GM19438 (cell line): ENCODE measurements at regions not wholly inside any gene's neighbourhood (a gene's known extent, or its start where the extent isn't known, plus 50 kb on each side); places are given as distances from the start of the nearest gene placed in this dataset.
"Not testable (repeated sequence)": the region's sequence is repeated elsewhere in the genome, so short reads cannot be mapped to it uniquely, and the experiment has no call there.

ENCODE experiments used
- ATAC-seq: cut with Tn5 transposase; IDR thresholded peaks from one replicate; pipeline ENCODE4 v1.9.1; 2021; ENCODE audit warnings: low read depth; ENCODE audit not compliant: unreplicated experiment

DNA sequence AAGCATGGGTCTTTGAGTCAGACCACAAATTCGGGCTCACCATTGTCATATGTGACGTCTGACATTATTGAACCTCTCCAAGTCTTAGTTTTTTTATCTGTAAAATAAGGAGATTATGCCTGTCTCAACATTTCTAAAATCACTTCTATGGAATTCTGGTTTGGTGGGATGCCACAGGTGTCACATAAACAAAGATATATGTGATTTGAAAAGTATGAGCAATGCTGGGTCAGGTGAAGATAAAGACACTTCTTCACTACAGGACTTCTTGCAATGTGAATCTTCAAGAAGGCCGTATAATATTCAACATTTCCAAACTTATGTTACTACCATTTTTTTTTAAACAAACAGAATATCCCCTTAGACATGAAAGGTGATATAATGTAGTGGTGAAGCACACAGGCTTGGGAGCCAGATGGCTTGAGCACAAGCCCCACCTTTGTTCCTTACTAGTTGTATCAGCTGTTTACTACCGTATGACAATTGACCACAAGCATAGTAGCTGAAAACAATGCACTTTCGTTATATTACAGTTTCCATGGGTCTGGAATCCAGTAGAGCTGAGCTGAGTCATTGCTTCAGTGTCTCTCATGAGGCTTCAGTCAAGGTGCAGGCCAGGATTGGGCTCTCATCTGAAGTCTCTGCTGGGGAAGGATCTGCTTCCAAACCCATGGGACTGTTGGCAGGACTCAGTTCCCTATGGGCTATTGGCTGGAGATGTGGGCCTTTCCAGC, 87.7 kb downstream of the UTP18 start:
- ATAC-seq, result no peak

- no peak for ATAC-seq
These were observed 90.7 kb downstream of the UTP18 start for GRCh38 chr17:51351080-51351479.

GRCh38 chr17:51351890-51352289, 91.5 kb downstream of the UTP18 start:
- ATAC-seq, result no peak

GRCh38 chr17:51352798-51353197, 92.5 kb downstream of the UTP18 start:
- no peak for ATAC-seq

DNA sequence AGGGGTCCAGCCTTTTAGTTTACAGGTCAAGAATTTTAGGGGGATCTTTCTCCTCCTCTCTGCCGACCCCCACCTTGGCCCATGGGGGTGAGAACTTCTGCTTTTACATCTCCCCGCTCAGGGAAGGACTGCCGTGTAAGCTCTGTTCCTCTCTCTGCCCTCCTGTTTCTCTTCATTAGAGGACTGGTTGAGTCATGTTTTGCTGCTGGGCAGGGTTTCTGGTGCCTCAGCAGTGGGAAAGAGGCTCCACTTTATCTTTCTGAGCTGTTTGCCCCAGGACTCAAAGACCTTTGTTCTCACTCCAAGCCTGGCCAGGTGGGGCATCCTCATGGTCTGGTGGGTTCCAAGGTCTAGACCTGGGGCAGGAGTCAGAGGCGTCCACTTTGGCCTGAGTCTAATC, 93.0 kb downstream of the UTP18 start:
- no peak for ATAC-seq

DNA sequence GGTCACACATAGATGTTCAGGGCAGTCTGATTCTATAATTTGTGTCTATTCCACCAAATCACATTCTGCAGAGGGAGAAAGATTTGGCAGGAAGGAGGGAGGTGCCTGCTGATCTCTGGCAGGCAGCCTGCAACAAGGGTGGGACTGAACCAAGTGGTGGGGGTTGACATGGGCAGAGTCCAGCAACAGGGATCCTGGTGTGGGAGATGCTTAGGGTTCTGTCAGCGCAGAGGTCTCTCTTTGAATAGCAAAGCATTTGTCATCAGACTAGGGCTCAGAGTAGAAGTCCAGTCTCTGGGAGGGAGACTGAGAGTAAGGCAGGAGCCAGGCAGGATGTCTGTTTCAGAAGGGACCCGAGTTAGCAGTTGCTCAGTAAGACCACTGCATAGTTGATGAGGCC, 94.6 kb downstream of the UTP18 start:
- no peak for ATAC-seq

GRCh38 chr17:51355441-51356410, 95.4 kb downstream of the UTP18 start:
- no peak for ATAC-seq

DNA sequence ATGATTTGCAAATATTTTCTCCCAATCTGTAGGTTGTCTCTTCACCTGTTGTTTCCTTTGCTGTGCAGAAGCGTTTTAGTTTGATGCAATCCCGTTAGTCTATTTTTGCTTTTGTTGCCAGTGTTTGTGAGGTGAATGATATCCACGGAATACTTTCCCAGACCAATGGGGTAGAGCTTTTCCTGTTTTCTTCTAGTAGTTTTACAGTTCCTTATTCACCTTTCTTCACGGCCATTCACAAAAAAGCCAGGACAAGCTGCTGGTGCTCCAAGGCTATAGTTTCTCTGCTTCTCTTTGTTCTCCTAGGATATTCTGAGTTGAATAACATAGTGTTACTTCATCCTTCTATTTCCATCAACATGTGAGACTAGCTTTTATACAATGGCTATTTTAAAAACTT, 98.7 kb downstream of the UTP18 start:
- ATAC-seq, result no peak

- ATAC-seq, result no peak
These were observed 102.7 kb downstream of the UTP18 start for GRCh38 chr17:51362811-51363585.

- ATAC-seq, result no peak
These were observed 104.7 kb downstream of the UTP18 start for GRCh38 chr17:51365090-51365489.

DNA sequence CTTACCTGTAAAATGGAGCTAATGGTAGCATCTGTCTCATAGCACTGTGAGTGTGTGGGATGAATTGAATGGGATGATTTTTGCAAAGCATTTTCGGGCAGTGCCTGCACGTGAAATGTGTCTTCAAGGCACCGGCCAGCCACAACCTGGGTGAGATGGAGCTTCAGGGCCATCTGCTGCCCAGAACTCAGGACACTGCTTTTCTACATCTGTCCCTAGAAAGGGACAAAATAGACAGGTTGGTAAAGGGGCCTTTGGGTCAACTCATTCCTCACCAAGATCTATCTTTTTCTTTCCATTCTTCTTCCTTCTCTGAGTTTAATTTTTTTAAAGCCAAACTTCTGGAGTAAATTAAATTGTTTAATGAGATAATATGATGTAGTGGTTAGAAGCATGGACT, 106.5 kb downstream of the UTP18 start:
- no peak for ATAC-seq

DNA sequence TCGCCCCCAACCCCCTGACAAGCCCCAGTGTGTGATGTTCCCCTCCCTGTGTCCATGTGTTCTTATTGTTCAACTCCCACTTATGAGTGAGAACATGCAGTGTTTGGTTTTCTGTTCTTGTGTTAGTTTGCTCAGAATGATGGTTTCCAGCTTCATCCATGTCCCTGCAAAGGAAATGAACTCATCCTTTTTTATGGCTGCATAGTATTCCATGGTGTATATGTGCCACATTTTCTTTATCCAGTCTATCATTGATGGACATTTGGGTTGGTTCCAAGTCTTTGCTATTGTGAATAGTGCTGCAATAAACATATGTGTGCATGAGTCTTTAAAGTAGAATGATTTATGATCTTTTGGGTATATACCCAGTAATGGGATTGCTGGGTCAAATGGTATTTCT, 107.5 kb downstream of the UTP18 start:
- not testable (repeated sequence) for ATAC-seq

- no peak for ATAC-seq
These were observed 111.4 kb downstream of the UTP18 start for GRCh38 chr17:51371732-51372151.

GRCh38 chr17:51372345-51373004, 112.1 kb downstream of the UTP18 start:
- peak; percentile 98 for ATAC-seq

GRCh38 chr17:51373489-51374152, 113.3 kb downstream of the UTP18 start:
- ATAC-seq, result no peak

- ATAC-seq, result no peak
These were observed 113.9 kb downstream of the UTP18 start for GRCh38 chr17:51374209-51374608.

GRCh38 chr17:51375771-51376170, 115.4 kb downstream of the UTP18 start:
- ATAC-seq, result no peak

GRCh38 chr17:51376739-51377138, 116.4 kb downstream of the UTP18 start:
- ATAC-seq, result no peak

DNA sequence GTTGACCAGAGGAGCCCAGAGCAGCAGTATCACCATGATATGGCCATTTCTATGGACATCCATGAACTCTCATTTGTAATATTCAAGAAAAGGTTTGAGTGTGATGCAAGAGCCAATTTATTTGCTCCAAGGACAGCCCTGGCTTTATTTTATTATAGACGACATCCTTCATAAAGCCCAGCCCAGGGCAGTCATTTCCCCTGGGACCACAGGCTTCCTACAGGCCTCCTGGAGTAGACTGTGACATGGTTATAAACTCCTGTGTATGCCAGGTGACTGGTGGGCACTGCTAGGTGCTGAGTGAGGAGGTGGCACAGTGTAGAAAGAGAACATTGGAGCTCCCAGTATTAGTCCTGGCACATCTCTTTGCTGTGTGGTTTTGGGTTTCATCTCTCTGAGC, 120.9 kb downstream of the UTP18 start:
- ATAC-seq, result no peak

DNA sequence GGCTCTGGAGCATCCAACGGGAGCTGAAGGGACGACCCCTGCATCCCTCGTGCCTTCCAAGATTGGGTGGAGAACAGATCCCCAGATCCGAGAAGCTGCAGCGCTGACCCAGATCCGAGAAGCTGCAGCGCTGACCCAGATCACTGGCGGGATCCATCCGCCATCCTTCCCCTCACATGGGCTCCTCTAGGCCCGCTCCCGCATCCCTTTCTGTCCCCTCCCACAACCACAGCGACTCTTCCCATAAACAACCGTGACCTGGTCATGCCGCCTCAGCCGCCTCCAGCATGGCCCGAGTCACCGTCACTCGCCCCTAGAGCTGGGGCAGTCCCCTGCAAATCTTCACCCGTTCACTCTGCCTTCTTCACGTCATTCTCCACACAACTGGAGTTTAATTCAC, 124.9 kb downstream of the UTP18 start:
- ATAC-seq, result no peak
